Panc1 (cell line): ENCODE measurements at regions not wholly inside any gene's neighbourhood (a gene's known extent, or its start where the extent isn't known, plus 50 kb on each side); places are given as distances from the start of the nearest gene placed in this dataset.

ENCODE experiments used
- ATAC-seq: fragments of 200-7000 bp; cut with Tn5 transposase; 2 replicates; pipeline ENCODE4 v1.9.1; 2020; ENCODE audit warnings: mild to moderate bottlenecking, moderate library complexity
- BruUV-seq: library from RNA; stranded (reverse); fragments of 400-500 nt; replicated peaks from 2 replicates; lab custom pipeline; 2021; lab: Mats Ljungman, UMichigan
- CTCF ChIA-PET: fragments of 300-600 bp; sonication (Branson Sonifier 250); formaldehyde crosslinking; loops from one replicate; lab custom pipeline; 2022; ENCODE audit warnings: antibody characterized with exemption; lab: Charles Lee
- POLR2A ChIA-PET: fragments of 300-600 bp; sonication (Branson Sonifier 250); formaldehyde crosslinking; loops from one replicate; lab custom pipeline; 2022; ENCODE audit warnings: antibody characterized with exemption; lab: Charles Lee
- DNase-seq: peaks from one replicate; pipeline ENCODE4 v3.0.0-alpha.2; 2010; ENCODE audit warnings: low read depth, low spot score
- H3K27ac ChIP-seq: 2 replicates; pipeline ENCODE4 v1.5.1; 2011; ENCODE audit warnings: mild to moderate bottlenecking, low read length, inconsistent platforms
- H3K27me3 ChIP-seq: fragments of 200-500 bp; sonication (Bioruptor generic); 2 replicates; pipeline ENCODE4 v1.6.0; 2014; ENCODE audit warnings: low read length, inconsistent platforms; ENCODE audit not compliant: control insufficient read depth, insufficient read depth
- H3K36me3 ChIP-seq: fragments of 200-500 bp; sonication (Bioruptor generic); 2 replicates; pipeline ENCODE4 v1.5.1; 2014; ENCODE audit warnings: inconsistent platforms, mild to moderate bottlenecking, low read length, moderate library complexity; ENCODE audit not compliant: control insufficient read depth, insufficient read depth
- H3K4me1 ChIP-seq: 2 replicates; pipeline ENCODE4 v1.5.1; 2011; ENCODE audit warnings: inconsistent platforms, mild to moderate bottlenecking, low read length, moderate library complexity; ENCODE audit not compliant: control insufficient read depth, insufficient read depth
- H3K4me3 ChIP-seq, 2 experiments: 2 replicates each; pipeline ENCODE4 v1.5.1; 2011 to 2012; ENCODE audit warnings: low read depth in 2 of 2, low read length in 2 of 2, mild to moderate bottlenecking in 2 of 2, inconsistent platforms in 1 of 2, moderate library complexity in 1 of 2
- H3K9me3 ChIP-seq: fragments of 200-500 bp; sonication (Bioruptor generic); 2 replicates; pipeline ENCODE4 v1.5.1; 2014; ENCODE audit warnings: low read depth, mild to moderate bottlenecking, inconsistent platforms, low read length, moderate library complexity; ENCODE audit not compliant: control insufficient read depth, insufficient read depth
- CTCF ChIP-seq: fragments of 450-650 bp; IDR thresholded peaks from 2 replicates; pipeline ENCODE4 v1.5.1; 2017; ENCODE audit warnings: mild to moderate bottlenecking
- POLR2AphosphoS5 ChIP-seq: IDR thresholded peaks from 2 replicates; pipeline ENCODE4 v1.6.1; 2012; ENCODE audit warnings: mild to moderate bottlenecking, low read depth, low read length, moderate library complexity
- REST ChIP-seq, 2 experiments: IDR thresholded peaks; 2 replicates each; pipeline ENCODE4 v1.6.1; 2011 to 2012; ENCODE audit warnings: low read depth in 2 of 2, control low read depth in 1 of 2, low read length in 1 of 2, mild to moderate bottlenecking in 1 of 2, moderate library complexity in 1 of 2; ENCODE audit not compliant: insufficient read depth in 1 of 2
- SIN3A ChIP-seq: IDR thresholded peaks from 2 replicates; pipeline ENCODE4 v1.6.1; 2012; ENCODE audit warnings: low read depth, mild to moderate bottlenecking, low read length, moderate library complexity, borderline replicate concordance; ENCODE audit not compliant: insufficient read depth
- TCF7L2 ChIP-seq: IDR thresholded peaks from 2 replicates; pipeline ENCODE4 v1.6.1; 2011; ENCODE audit warnings: mild to moderate bottlenecking, low read depth, low read length, inconsistent platforms
- in situ Hi-C: cut with HindIII; loops from 2 replicates; pipeline ENCODE4 v1.10.0; 2016; ENCODE audit warnings: low sequenced_read_pairs, low pct_unique_long_range_greater_than_20kb
- intact Hi-C: fragments of 100-400 bp; cut with micrococcal nuclease; formaldehyde crosslinking; loops from one replicate; pipeline ENCODE4 v1.10.0; 2022; ENCODE audit not compliant: unreplicated experiment

GRCh38 chr4:4666187-4666586, 124.3 kb upstream of the STX18 start:
- intact Hi-C loops, result no loop called here
- H3K27me3 ChIP-seq, result no peaks in the 10 kb centered on the region
- H3K4me1 ChIP-seq, result no peaks in the 10 kb centered on the region; the same call in 1 of the 2 replicates
- H3K36me3 ChIP-seq, result no peaks in the 10 kb centered on the region
- no TSS peak for BruUV-seq
- H3K9me3 ChIP-seq, result no peaks in the 10 kb centered on the region
- POLR2A ChIA-PET, result interaction anchor here (0.7 kb wide), 1 partner anchor 913 kb away, joined by 6 read pairs; no protein-coding TSS in a partner anchor
- DNase-seq (no peak), ATAC-seq (no peak)
- in situ Hi-C loops, result no loop called here
- TF ChIP-seq SIN3A (no peak), TCF7L2 (no peak), CTCF (no peak), REST (IDR thresholded peaks at IDR 0.05; ENCODE audit: insufficient read depth in 1 of 2, low read depth in 2 of 2, low read length in 1 of 2) (no peak), POLR2AphosphoS5 (no peak)
- H3K4me3 ChIP-seq, result no peak overlapping the region
- H3K27ac ChIP-seq, result no peak overlapping the region
- CTCF ChIA-PET, result no interaction called here

GRCh38 chr4:4664234-4664633, 122.4 kb upstream of the STX18 start:
- POLR2A ChIA-PET, result no interaction called here
- ATAC-seq, result no peak
- no peaks in the 10 kb centered on the region; the same call in 1 of the 2 replicates for H3K4me1 ChIP-seq

More at GRCh38 chr4:4664234-4664633, 122.4 kb upstream of the STX18 start:
- no peak for TF ChIP-seq REST (IDR thresholded peaks at IDR 0.05; ENCODE audit: insufficient read depth in 1 of 2, low read depth in 2 of 2, low read length in 1 of 2)
- TF ChIP-seq SIN3A, result no peak
- no peak for TF ChIP-seq TCF7L2
- no peak for TF ChIP-seq CTCF
- TF ChIP-seq POLR2AphosphoS5, result no peak
- Histone ChIP-seq H3K9me3 (no peaks in the 10 kb centered on the region), H3K27me3 (no peaks in the 10 kb centered on the region), H3K4me3 (no peak overlapping the region), H3K36me3 (no peaks in the 10 kb centered on the region), H3K27ac (no peak overlapping the region)
- intact Hi-C loops (no loop called here), in situ Hi-C loops (no loop called here)
- CTCF ChIA-PET, result no interaction called here
- no TSS peak for BruUV-seq
- DNase-seq, result no peak
